ENCODE measurements at regions not wholly inside any gene's neighbourhood (a gene's known extent, or its start where the extent isn't known, plus 50 kb on each side); places are given as distances from the start of the nearest gene placed in this dataset.

DNA sequence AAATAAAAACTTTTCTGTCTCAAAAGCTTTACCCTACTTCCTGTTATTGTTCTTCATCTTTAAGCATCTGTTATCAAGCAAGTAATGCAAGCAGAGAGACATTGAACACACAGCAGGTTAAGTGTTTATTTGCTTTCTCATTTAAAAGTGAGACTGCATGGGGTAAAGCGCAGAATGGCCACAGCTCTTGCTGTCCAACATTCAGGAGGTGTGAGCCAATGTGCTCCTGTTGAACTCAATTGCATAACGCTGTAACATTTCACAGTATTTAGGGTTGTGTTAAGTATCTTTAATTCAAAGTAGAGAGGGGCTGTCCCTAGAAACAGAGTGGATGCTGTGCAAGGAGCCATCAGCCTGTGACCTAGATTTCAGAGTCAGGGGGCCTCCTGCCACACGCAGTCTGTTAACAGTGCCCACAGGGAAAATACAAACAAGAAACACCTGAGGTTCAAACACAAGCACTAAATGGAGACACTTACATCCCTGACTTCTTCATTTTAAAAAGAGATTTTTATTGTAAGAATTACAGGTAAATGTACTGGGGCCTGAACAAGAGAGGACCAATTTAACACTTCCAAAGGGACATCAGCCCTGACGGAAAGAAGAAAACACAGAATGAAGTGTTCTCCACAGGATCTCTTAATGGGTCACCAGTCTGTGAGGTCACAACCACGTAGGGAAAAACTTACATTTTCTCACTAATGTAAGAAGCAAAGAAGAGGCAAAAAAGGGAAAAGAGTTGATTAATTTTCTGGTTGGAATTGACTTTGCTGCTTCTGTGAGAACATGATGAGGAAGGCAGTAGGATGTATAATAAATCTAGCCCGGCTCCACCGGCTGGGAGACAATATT is 815.1 kb downstream of the VGLL3 start:
- no peak for DNase-seq (ENCODE audit: low read depth)

DNA sequence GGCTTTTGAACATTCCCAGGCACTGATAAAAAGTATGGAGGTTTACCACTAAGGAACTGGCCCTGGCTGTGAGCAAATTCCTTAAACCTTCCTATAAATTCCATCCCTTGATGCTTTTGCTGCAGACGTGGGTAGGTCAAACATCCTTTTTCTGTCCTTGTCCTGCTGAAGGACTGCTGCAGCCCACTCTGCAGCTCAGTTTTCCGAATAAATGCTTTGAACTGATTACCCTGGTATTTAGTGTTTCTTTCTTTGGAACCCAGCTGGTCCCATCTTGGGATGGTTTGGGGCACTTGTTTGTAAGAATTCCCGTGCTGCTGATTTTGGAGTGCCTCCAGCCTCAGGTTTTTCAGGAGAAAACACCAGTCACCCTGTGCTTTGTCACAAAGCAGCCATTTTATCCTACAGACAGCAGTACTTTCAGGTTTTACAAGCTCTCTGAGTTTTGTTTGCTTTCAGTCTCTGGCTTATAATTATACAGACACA is 815.9 kb downstream of the VGLL3 start:
- no peak for DNase-seq (ENCODE audit: low read depth)

DNA sequence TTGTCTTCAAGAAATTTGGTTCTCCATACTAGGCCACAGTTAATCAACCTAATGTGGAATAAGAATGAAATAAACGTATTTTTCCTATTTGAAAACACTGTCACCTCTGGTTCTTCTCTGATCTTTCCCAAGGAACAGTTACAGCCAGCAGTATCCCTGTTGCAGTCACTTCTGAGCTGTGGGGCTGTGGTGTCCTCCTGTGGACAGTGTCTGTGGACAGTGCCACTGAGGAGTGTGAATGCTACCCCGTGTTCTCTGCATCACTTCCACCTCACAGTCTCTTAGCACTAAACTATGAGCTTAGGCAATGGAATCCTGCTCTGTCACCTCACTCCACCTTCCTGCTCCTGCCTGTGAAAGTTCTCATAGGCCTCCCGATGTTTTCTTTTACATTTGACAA is 817.5 kb downstream of the VGLL3 start:
- DNase-seq (ENCODE audit: low read depth), result no peak

DNA sequence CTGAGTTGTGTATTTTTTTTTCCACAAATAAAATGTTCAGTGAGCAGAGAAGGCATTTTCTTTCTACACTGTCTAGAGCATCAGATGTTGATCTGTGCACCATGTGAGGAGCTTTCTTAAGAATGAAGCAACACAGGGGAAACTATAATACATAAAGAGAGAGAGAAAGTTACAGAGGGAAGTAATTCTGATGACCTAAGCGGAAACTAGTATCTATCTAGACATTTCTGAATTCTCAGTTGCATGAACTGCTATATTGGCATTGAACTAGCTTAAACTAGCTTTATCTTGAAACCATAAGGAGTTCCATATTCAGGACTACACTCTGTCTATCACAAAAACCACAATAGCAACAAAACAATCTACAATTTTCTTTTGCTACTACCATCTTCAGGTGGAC is 822.4 kb downstream of the VGLL3 start:
- no peak for DNase-seq (ENCODE audit: low read depth)

DNA sequence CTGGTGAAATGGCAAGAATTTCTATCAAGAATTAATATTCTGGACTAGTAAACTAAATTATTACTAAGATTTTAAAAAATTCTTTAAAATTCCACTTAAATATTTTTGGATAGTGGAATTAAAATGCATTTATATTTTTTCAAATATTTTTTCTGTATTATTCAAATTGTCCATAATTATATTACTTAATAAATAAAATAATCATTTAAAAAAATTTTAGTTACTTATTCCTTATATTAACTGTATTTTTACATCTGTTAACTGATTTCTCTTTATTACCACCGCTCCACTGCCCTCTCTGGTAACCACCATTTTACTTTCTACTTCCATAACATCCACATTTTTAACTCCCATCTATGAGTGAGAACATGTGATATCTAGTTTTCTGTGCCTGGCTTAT is 828.4 kb downstream of the VGLL3 start:
- DNase-seq (ENCODE audit: low read depth), result no peak

DNA sequence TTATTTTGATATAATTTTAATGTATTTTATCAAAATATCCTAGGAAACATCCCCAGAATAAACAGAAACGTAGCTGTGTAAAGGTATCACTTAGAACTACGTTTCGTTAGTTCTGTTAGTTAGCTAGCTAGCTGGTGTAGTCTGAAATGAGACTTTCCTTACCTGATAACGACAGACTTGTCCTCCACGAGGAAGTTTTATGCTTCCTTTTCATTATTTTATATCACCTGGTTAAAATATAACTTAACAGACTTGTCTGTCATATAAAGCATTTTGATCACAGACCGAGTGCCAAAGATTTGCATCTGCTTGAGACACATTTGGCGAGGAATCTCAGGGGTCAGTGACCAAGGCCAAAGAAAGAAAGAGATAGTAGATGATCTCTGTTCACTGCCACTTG is 829.5 kb downstream of the VGLL3 start:
- no peak for DNase-seq (ENCODE audit: low read depth)

DNA sequence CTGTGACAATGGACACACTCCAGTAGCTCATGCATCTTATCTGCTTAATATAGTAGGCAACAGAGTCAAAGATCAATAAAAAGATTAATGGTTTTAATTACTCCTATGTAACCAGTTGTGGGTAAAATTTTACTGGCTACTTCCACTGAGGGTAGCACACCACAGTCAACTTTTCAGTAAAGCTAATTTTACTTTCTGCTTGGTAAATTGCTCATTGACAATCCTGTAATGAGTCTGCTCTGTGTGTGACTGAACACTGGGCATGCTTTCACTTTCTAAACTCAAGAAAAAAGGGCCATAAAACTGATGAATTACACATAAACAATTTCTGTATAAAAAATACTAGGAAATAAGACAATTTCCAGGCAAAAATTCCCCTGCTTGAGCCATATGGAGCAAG is 838.3 kb downstream of the VGLL3 start:
- DNase-seq (ENCODE audit: low read depth), result no peak

DNA sequence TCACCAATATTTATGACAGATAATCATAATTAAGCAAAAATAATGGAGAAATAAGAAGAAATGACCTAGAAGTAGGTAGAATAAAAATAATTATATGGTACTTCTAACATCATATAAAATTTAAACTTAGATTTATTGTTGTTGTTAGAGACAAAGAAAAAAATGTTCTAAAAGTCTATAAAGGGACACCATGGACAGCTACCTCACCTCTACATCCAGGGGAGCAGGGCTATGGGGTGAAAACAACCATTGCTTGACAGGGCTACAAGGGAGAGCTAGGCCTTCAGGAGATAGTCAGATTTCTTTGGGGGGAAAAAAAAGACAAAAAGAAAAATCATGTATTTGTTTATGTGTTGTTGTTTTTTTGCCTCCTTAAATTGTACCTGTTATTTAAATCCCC is 841.9 kb downstream of the VGLL3 start:
- DNase-seq (ENCODE audit: low read depth), result no peak

DNA sequence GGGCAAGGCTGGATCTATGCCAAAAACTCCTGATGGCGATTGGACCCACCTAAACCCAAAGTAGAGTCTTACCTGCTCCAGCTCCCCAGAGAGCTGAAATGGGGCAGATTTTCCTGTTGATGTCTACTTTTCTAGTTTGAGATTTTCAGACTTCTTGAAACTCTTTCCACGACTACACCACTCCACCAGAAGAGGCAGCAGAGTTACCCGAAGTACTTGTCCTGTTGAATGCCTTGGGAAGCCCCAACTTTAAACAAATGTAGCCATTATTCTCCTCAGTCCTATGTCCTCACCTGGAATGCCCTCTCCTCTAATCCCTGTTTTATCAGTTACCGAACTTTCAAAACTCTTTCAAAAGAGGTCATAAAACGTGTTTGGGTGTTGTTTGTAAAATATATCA is 843.8 kb downstream of the VGLL3 start:
- no peak for DNase-seq (ENCODE audit: low read depth)

DNA sequence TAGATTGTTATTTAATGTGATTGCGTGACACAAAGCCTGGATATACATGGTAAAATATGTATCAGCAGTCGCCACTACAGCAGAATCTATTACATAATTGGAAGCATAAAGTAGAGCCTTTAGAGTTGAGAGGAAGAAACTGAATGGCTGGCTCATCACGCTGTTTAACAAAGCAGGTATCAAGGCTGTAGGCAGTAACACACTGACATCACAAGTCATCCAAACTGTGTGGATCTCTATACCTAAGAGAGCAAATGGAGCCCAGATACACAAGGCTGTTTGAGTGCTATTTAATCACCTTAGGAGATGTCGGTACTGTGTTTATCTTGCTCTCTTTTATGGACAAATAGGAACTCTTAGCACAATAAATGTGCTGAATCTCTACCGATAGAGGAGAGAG is 864.4 kb downstream of the VGLL3 start:
- no peak for DNase-seq (ENCODE audit: low read depth)

All from HS-5 (cell line).